ENCODE measurements at regions not wholly inside any gene's neighbourhood (a gene's known extent, or its start where the extent isn't known, plus 50 kb on each side); places are given as distances from the start of the nearest gene placed in this dataset.
"Not testable (repeated sequence)": the region's sequence is repeated elsewhere in the genome, so short reads cannot be mapped to it uniquely, and the experiment has no call there.

GRCh38 chr15:31708703-31709327 is 321.5 kb upstream of the CHRNA7 start:
- H3K36me3 ChIP-seq (ENCODE audit: insufficient read depth, low read length); H3K27me3 ChIP-seq (ENCODE audit: insufficient read depth, low read length); H3K9me3 ChIP-seq (ENCODE audit: insufficient read depth, low read depth, low read length); H3K4me3 ChIP-seq (ENCODE audit: low read length); H3K9ac ChIP-seq (ENCODE audit: low read depth, low read length); H3K4me1 ChIP-seq (ENCODE audit: insufficient read depth, low read length); H3K27ac ChIP-seq (ENCODE audit: low read depth, low read length): not testable (repeated sequence)
- 60% methylated on average over 6 of the region's 9 CpGs for WGBS

GRCh38 chr15:31709479-31709878 is 320.8 kb upstream of the CHRNA7 start:
- H3K27me3 ChIP-seq (ENCODE audit: insufficient read depth, low read length); H3K36me3 ChIP-seq (ENCODE audit: insufficient read depth, low read length); H3K4me3 ChIP-seq (ENCODE audit: low read length); H3K27ac ChIP-seq (ENCODE audit: low read depth, low read length); H3K9me3 ChIP-seq (ENCODE audit: insufficient read depth, low read depth, low read length); H3K9ac ChIP-seq (ENCODE audit: low read depth, low read length); H3K4me1 ChIP-seq (ENCODE audit: insufficient read depth, low read length): not testable (repeated sequence)
- WGBS = no CpG with 5 or more reads among the region's 3 CpGs

DNA sequence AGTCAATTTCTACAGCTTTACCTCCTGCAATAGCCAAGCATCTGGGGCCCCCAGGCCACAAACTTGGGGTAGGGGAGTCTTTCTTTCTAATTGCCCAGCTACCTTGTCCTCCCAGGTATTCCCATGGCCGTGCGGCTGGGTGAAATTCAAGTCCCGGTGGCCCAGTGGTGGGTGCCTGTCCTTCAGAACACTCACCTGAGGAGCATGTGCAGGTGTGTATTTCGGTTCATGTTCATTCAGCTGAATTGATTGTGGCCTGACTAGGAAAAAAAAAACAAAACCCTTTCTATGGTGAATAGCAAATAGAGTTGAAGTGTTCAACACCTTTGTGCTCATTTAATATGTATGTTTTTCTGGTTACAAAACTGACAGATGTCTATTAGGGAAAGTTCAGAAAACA is 319.5 kb upstream of the CHRNA7 start:
- H3K4me3 ChIP-seq (ENCODE audit: low read length); H3K9ac ChIP-seq (ENCODE audit: low read depth, low read length): not testable (repeated sequence)
- 84% methylated on average over 3 of the region's 4 CpGs for WGBS

GRCh38 chr15:31715208-31715607 is 315.1 kb upstream of the CHRNA7 start:
- H3K4me1 ChIP-seq (ENCODE audit: insufficient read depth, low read length); H3K9me3 ChIP-seq (ENCODE audit: insufficient read depth, low read depth, low read length); H3K27ac ChIP-seq (ENCODE audit: low read depth, low read length); H3K36me3 ChIP-seq (ENCODE audit: insufficient read depth, low read length); H3K4me3 ChIP-seq (ENCODE audit: low read length); H3K9ac ChIP-seq (ENCODE audit: low read depth, low read length); H3K27me3 ChIP-seq (ENCODE audit: insufficient read depth, low read length): not testable (repeated sequence)
- WGBS = no CpG with 5 or more reads among the region's 3 CpGs

More for the DNA sequence above, 319.5 kb upstream of the CHRNA7 start:
- H3K4me1 ChIP-seq (ENCODE audit: insufficient read depth, low read length); H3K27me3 ChIP-seq (ENCODE audit: insufficient read depth, low read length); H3K9me3 ChIP-seq (ENCODE audit: insufficient read depth, low read depth, low read length); H3K36me3 ChIP-seq (ENCODE audit: insufficient read depth, low read length); H3K27ac ChIP-seq (ENCODE audit: low read depth, low read length): not testable (repeated sequence)

DNA sequence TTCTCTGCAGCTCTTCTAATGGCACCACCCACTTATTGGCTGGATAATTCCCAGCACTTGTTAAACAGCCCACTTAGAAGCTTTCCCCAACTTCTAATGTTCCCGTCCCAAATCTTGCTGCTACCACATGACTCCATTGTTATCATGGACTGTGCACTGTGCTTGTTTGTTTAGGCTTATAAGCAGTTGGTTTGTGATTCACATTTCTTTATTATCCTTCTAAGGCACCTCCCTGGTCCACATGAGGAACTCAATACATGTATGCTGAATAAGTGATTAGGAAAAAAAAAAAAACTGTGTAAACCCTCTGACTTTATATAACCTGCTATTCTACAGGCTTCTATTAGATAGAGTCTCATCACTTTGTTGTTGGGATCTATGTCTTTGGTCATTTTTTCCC is 311.7 kb upstream of the CHRNA7 start:
- H3K9ac ChIP-seq (ENCODE audit: low read depth, low read length); H3K9me3 ChIP-seq (ENCODE audit: insufficient read depth, low read depth, low read length); H3K27ac ChIP-seq (ENCODE audit: low read depth, low read length); H3K4me3 ChIP-seq (ENCODE audit: low read length); H3K36me3 ChIP-seq (ENCODE audit: insufficient read depth, low read length); H3K4me1 ChIP-seq (ENCODE audit: insufficient read depth, low read length); H3K27me3 ChIP-seq (ENCODE audit: insufficient read depth, low read length): not testable (repeated sequence)
- WGBS = 75% methylated on average over 1 of the region's 1 CpG

DNA sequence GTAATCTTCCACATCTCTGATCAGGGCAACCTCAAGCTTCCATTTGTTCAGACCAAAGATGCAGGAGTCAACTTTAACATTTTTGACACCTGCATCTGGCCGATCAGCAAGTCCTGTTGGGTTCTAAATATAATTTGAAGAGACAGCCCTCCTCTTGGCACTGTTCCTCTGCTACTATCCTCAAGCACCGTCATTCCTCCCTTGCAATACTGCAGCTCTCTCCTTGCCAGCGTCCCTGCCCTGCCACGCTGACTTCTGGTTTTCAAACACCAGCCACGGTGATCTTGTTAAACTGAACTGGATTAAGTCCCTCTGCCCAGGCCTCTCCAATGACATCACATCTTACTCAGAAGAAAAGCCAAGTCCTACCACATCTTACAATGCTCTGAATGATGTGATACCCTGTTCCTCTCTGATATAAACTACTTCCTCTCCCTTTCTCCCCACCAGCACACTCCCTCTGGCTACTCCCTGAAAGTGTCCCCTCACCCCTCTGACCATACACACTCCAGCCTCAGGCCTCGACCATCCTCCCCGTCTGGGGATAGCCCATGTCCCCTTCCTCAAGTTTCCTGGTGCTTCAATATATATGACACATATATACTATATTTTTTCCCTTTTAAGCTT is 310.8 kb upstream of the CHRNA7 start:
- H3K9ac ChIP-seq (ENCODE audit: low read depth, low read length); H3K9me3 ChIP-seq (ENCODE audit: insufficient read depth, low read depth, low read length); H3K4me3 ChIP-seq (ENCODE audit: low read length); H3K4me1 ChIP-seq (ENCODE audit: insufficient read depth, low read length); H3K36me3 ChIP-seq (ENCODE audit: insufficient read depth, low read length); H3K27ac ChIP-seq (ENCODE audit: low read depth, low read length); H3K27me3 ChIP-seq (ENCODE audit: insufficient read depth, low read length): not testable (repeated sequence)
- 84% methylated on average over 5 of the region's 7 CpGs for WGBS

DNA sequence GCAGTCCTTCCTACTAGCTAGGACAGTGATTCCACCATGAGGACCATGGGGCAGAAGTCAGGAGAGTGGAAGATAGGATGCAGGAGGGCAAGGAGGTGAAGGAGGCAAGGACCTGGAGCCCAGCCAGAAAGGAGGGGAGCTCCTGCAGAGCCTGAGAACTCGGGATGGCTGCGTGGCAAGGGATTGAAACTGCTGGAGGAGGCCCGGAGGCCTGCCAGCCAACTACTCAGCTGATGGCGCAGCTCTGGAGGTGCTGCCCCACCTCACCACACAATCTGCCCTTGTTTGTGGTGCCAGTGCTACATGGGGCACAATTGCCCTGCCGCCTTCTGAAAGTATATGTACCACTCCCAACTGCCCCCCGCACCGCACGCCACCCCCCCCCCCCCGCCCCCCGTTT is 307.3 kb upstream of the CHRNA7 start:
- not testable (repeated sequence) for H3K36me3 ChIP-seq (ENCODE audit: insufficient read depth, low read length); H3K9ac ChIP-seq (ENCODE audit: low read depth, low read length); H3K4me1 ChIP-seq (ENCODE audit: insufficient read depth, low read length); H3K9me3 ChIP-seq (ENCODE audit: insufficient read depth, low read depth, low read length); H3K27me3 ChIP-seq (ENCODE audit: insufficient read depth, low read length); H3K27ac ChIP-seq (ENCODE audit: low read depth, low read length); H3K4me3 ChIP-seq (ENCODE audit: low read length)
- WGBS = 92% methylated on average over 5 of the region's 10 CpGs

DNA sequence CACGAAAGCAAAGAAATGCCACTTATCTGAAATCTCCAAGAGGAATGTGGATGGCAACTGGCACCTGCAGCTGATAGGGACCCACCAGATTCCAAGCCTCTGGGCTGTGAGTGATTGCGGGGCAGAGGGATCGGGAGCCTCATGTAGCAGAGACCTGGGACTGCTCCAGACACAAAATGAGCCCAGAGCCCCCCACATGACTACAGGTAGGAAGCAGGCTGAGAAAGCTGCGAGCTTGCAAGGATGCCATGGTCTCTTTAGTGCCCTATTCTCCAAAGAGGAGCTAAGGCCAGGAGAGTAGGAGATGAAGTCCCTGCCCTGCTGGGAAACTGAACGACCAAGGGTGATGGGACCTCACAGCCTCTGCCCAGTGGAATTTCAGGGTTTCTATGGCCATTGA is 305.4 kb upstream of the CHRNA7 start:
- not testable (repeated sequence) for H3K27ac ChIP-seq (ENCODE audit: low read depth, low read length); H3K9ac ChIP-seq (ENCODE audit: low read depth, low read length); H3K27me3 ChIP-seq (ENCODE audit: insufficient read depth, low read length); H3K9me3 ChIP-seq (ENCODE audit: insufficient read depth, low read depth, low read length); H3K36me3 ChIP-seq (ENCODE audit: insufficient read depth, low read length); H3K4me1 ChIP-seq (ENCODE audit: insufficient read depth, low read length); H3K4me3 ChIP-seq (ENCODE audit: low read length)
- WGBS = 91% methylated on average over 5 of the region's 5 CpGs

DNA sequence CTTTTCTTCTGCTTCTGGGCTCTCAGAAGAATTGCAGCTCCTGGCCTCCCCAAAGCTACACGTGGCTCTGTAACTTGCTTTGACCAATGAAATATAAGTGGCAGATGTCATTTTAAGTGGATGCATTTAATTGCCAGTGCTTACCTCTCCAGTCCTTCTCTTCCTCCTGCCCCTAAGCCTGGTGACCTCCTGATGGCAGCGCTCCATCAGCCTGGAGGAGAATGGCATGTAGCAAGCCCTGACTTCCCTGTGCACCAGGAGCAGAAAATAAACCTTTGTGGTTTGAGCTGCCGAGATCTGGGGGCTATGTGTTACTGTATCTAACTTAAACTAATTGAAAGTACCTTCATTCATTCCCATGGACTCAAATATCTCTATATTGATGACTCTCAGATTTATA is 304.7 kb upstream of the CHRNA7 start:
- not testable (repeated sequence) for H3K27me3 ChIP-seq (ENCODE audit: insufficient read depth, low read length); H3K4me1 ChIP-seq (ENCODE audit: insufficient read depth, low read length); H3K27ac ChIP-seq (ENCODE audit: low read depth, low read length); H3K4me3 ChIP-seq (ENCODE audit: low read length); H3K9ac ChIP-seq (ENCODE audit: low read depth, low read length); H3K9me3 ChIP-seq (ENCODE audit: insufficient read depth, low read depth, low read length); H3K36me3 ChIP-seq (ENCODE audit: insufficient read depth, low read length)
- WGBS = 78% methylated on average over 1 of the region's 3 CpGs

DNA sequence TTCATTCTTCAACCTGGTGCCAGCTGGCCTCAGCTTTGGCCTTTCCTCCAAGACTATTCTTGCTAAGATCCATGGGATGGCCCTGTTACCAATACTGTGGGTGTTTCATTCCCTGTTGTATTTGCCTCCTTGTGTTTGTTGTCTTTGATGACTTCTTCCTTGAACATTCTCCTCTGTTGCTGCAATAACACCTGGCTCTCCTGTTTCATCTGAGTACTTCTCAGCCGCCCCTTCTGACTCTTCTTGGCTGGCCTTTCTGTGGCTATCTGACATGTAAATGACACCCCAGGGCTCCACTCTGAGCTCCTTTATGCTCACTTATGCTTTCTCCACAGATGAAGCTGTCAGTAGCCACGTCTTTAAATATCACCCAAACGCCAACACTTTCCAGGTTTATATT is 302.7 kb upstream of the CHRNA7 start:
- Histone ChIP-seq H3K4me3 (ENCODE audit: low read length) (no peak overlapping the region), H3K9ac (ENCODE audit: low read depth, low read length) (no peak overlapping the region), H3K27me3 (ENCODE audit: insufficient read depth, low read length) (no peaks in the 10 kb centered on the region), H3K9me3 (ENCODE audit: insufficient read depth, low read depth, low read length) (no peaks in the 10 kb centered on the region), H3K36me3 (ENCODE audit: insufficient read depth, low read length) (no peaks in the 10 kb centered on the region), H3K4me1 (ENCODE audit: insufficient read depth, low read length) (no peaks in the 10 kb centered on the region), H3K27ac (ENCODE audit: low read depth, low read length) (no peak overlapping the region)
- WGBS = 64% methylated on average over 3 of the region's 3 CpGs

GRCh38 chr15:31732726-31733125 is 297.6 kb upstream of the CHRNA7 start:
- Histone ChIP-seq H3K4me1 (ENCODE audit: insufficient read depth, low read length) (no peaks in the 10 kb centered on the region), H3K9me3 (ENCODE audit: insufficient read depth, low read depth, low read length) (no peaks in the 10 kb centered on the region), H3K27me3 (ENCODE audit: insufficient read depth, low read length) (no peaks in the 10 kb centered on the region), H3K36me3 (ENCODE audit: insufficient read depth, low read length) (no peaks in the 10 kb centered on the region), H3K4me3 (ENCODE audit: low read length) (no peak overlapping the region), H3K9ac (ENCODE audit: low read depth, low read length) (no peak overlapping the region), H3K27ac (ENCODE audit: low read depth, low read length) (no peak overlapping the region)
- WGBS = 77% methylated on average over 3 of the region's 3 CpGs

DNA sequence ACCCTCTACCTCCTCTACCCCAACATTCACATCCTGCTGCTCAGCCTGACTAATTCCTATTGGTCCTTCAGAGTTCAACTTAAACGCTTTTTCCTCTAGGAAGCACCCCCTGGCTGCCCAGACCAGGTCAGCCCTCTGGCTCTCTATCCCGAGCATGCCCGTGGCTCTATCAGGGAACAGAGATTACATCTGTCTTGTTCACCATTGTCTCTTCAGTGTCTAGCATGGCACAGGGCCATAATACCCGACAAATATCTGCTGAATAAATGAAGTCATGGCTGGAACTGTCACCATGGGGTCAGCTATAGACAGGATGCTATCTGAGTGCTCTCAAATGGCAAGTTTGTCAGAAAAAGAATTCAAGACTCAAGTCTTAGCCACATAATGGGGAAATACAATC is 296.9 kb upstream of the CHRNA7 start:
- H3K4me1 ChIP-seq (ENCODE audit: insufficient read depth, low read length) = no peaks in the 10 kb centered on the region
- H3K36me3 ChIP-seq (ENCODE audit: insufficient read depth, low read length) = no peaks in the 10 kb centered on the region
- H3K9ac ChIP-seq (ENCODE audit: low read depth, low read length) = no peak overlapping the region
- no peak overlapping the region for H3K27ac ChIP-seq (ENCODE audit: low read depth, low read length)
- 90% methylated on average over 4 of the region's 4 CpGs for WGBS
- no peak overlapping the region for H3K4me3 ChIP-seq (ENCODE audit: low read length)
- H3K9me3 ChIP-seq (ENCODE audit: insufficient read depth, low read depth, low read length) = no peaks in the 10 kb centered on the region
- H3K27me3 ChIP-seq (ENCODE audit: insufficient read depth, low read length) = no peaks in the 10 kb centered on the region
